GM12875 (cell line): ENCODE measurements at regions not wholly inside any gene's neighbourhood (a gene's known extent, or its start where the extent isn't known, plus 50 kb on each side); places are given as distances from the start of the nearest gene placed in this dataset.
"Not testable (repeated sequence)": the region's sequence is repeated elsewhere in the genome, so short reads cannot be mapped to it uniquely, and the experiment has no call there.

Experiments
- H3K4me3 ChIP-seq: one replicate; pipeline ENCODE4 v1.5.1; 2011; ENCODE audit warnings: low read depth, low read length, control low read depth
- CTCF ChIP-seq: IDR thresholded peaks from 2 replicates; pipeline ENCODE4 v1.5.1; 2011; ENCODE audit warnings: low read depth, mild to moderate bottlenecking, control low read depth, inconsistent platforms, low read length, moderate library complexity, borderline replicate concordance; ENCODE audit not compliant: insufficient read depth

- no peak for TF ChIP-seq CTCF
- H3K4me3 ChIP-seq, result no peak overlapping the region
Observed at GRCh38 chr5:1959231-1959630, 76.5 kb upstream of the IRX4 start.

- H3K4me3 ChIP-seq, result no peak overlapping the region
- TF ChIP-seq CTCF, result no peak
Observed at GRCh38 chr5:1958211-1959010, 75.7 kb upstream of the IRX4 start.

- no peak overlapping the region for H3K4me3 ChIP-seq
- no peak for TF ChIP-seq CTCF
Observed at GRCh38 chr5:1955586-1955985, 72.9 kb upstream of the IRX4 start.

- not testable (repeated sequence) for H3K4me3 ChIP-seq
Observed at GRCh38 chr5:1953710-1954109, 71.0 kb upstream of the IRX4 start.

- H3K4me3 ChIP-seq, result no peak overlapping the region
- TF ChIP-seq CTCF, result no peak
Observed at GRCh38 chr5:1952444-1953099, 69.8 kb upstream of the IRX4 start.

- no peak for TF ChIP-seq CTCF
- no peak overlapping the region for H3K4me3 ChIP-seq
Observed at GRCh38 chr5:1952021-1952420, 69.3 kb upstream of the IRX4 start.

GRCh38 chr5:1951165-1951816 lies 68.6 kb upstream of the IRX4 start:
- no peak for TF ChIP-seq CTCF
- no peak overlapping the region for H3K4me3 ChIP-seq
